Mesendoderm (in vitro differentiated cells): ENCODE measurements at regions not wholly inside any gene's neighbourhood (a gene's known extent, or its start where the extent isn't known, plus 50 kb on each side); places are given as distances from the start of the nearest gene placed in this dataset.
"Not testable (repeated sequence)": the region's sequence is repeated elsewhere in the genome, so short reads cannot be mapped to it uniquely, and the experiment has no call there.

Source experiments
- DNase-seq: peaks from one replicate; pipeline ENCODE4 v3.0.0; 2013
- H2AK5ac ChIP-seq: 2 replicates; pipeline ENCODE4 v1.6.1; 2013; ENCODE audit warnings: low read length, inconsistent platforms
- H2BK120ac ChIP-seq: 2 replicates; pipeline ENCODE4 v1.6.1; 2013; ENCODE audit warnings: low read depth, mild to moderate bottlenecking, low read length, moderate library complexity, mixed read lengths
- H2BK15ac ChIP-seq: replicated peaks from 2 replicates; pipeline ENCODE4 v1.6.1; 2013; ENCODE audit warnings: low read depth, mild to moderate bottlenecking, moderate library complexity
- H2BK5ac ChIP-seq: 2 replicates; pipeline ENCODE4 v1.6.1; 2013; ENCODE audit warnings: low read length, inconsistent platforms
- H3K18ac ChIP-seq: 2 replicates; pipeline ENCODE4 v1.6.1; 2013; ENCODE audit warnings: mild to moderate bottlenecking, low read length, mixed read lengths
- H3K23ac ChIP-seq: one replicate; pipeline ENCODE4 v1.6.1; 2013; ENCODE audit warnings: low read length
- H3K27ac ChIP-seq: 2 replicates; pipeline ENCODE4 v1.5.1; 2013; ENCODE audit warnings: low read depth, mild to moderate bottlenecking, inconsistent platforms, low read length, moderate library complexity
- H3K27me3 ChIP-seq: 2 replicates; pipeline ENCODE4 v1.6.1; 2013; ENCODE audit warnings: low read length, control low read depth, mild to moderate bottlenecking, inconsistent platforms; ENCODE audit not compliant: insufficient read depth, poor library complexity
- H3K36me3 ChIP-seq: 2 replicates; pipeline ENCODE4 v1.6.1; 2013; ENCODE audit warnings: low read length, inconsistent platforms; ENCODE audit not compliant: control insufficient read depth, insufficient read depth
- H3K4ac ChIP-seq: one replicate; pipeline ENCODE4 v1.6.1; 2013; ENCODE audit warnings: low read depth, mild to moderate bottlenecking, low read length, moderate library complexity
- H3K4me1 ChIP-seq: 2 replicates; pipeline ENCODE4 v1.6.1; 2013; ENCODE audit warnings: low read depth, low read length, inconsistent platforms; ENCODE audit not compliant: control insufficient read depth
- H3K4me2 ChIP-seq: 2 replicates; pipeline ENCODE4 v1.6.1; 2013; ENCODE audit warnings: low read length
- H3K4me3 ChIP-seq: 2 replicates; pipeline ENCODE4 v1.5.1; 2013; ENCODE audit warnings: mild to moderate bottlenecking, low read length
- H3K56ac ChIP-seq: one replicate; pipeline ENCODE4 v1.6.1; 2013; ENCODE audit warnings: low read length
- H3K79me1 ChIP-seq: 2 replicates; pipeline ENCODE4 v1.6.1; 2013; ENCODE audit warnings: low read length, inconsistent platforms
- H3K79me2 ChIP-seq: 2 replicates; pipeline ENCODE4 v1.6.1; 2013; ENCODE audit warnings: mild to moderate bottlenecking, low read length; ENCODE audit not compliant: control insufficient read depth, insufficient read depth
- H3K9ac ChIP-seq: 2 replicates; pipeline ENCODE4 v1.6.1; 2013; ENCODE audit warnings: low read length, inconsistent platforms
- H4K5ac ChIP-seq: one replicate; pipeline ENCODE4 v1.6.1; 2013; ENCODE audit warnings: low read length
- H4K8ac ChIP-seq: one replicate; pipeline ENCODE4 v1.6.1; 2013; ENCODE audit warnings: low read depth, mild to moderate bottlenecking, control low read depth, low read length, moderate library complexity
- WGBS: extraction: QIAGEN DNeasy Blood & Tissue Kit; methylation state at CpG from one replicate; pipeline ENCODE4 v1.1.7; 2013; ENCODE audit warnings: low lambda C conversion rate, missing lambda C conversion rate; ENCODE audit not compliant: insufficient coverage; ENCODE audit errors: extremely low coverage; 5-methylcytosine and 5-hydroxymethylcytosine counted together

GRCh38 chr19:21626091-21626490 is 120.7 kb downstream of the ZNF429 start:
- Histone ChIP-seq H3K56ac (no peak overlapping the region), H3K79me1 (no peaks in the 10 kb centered on the region), H4K8ac (no peak overlapping the region), H3K23ac (no peak overlapping the region), H2BK120ac (no peak overlapping the region), H2AK5ac (no peak overlapping the region), H3K4me1 (no peaks in the 10 kb centered on the region), H2BK5ac (no peak overlapping the region), H3K27ac (no peak overlapping the region), H3K36me3 (no peaks in the 10 kb centered on the region), H3K9ac (no peak overlapping the region), H3K79me2 (no peaks in the 10 kb centered on the region), H3K27me3 (no peaks in the 10 kb centered on the region), H4K5ac (no peak overlapping the region), H2BK15ac (no peak overlapping the region), H3K4me3 (no peak overlapping the region), H3K4ac (no peak overlapping the region), H3K18ac (no peak overlapping the region), H3K4me2 (no peak overlapping the region)
- DNase-seq: no peak
- no CpG with 5 or more reads among the region's 1 CpG for WGBS

- H2BK5ac ChIP-seq: no peak overlapping the region
- H3K4me3 ChIP-seq: no peak overlapping the region
- no peak overlapping the region for H3K27ac ChIP-seq
- H3K4me1 ChIP-seq: no peaks in the 10 kb centered on the region
- no peak overlapping the region for H3K4ac ChIP-seq
- H3K4me2 ChIP-seq: no peak overlapping the region
- no peak overlapping the region for H4K8ac ChIP-seq
- H3K79me1 ChIP-seq: no peaks in the 10 kb centered on the region
- H2BK15ac ChIP-seq: no peak overlapping the region
- H3K23ac ChIP-seq: no peak overlapping the region
- H3K79me2 ChIP-seq: no peaks in the 10 kb centered on the region
- H3K18ac ChIP-seq: no peak overlapping the region
- H3K56ac ChIP-seq: no peak overlapping the region
- H2BK120ac ChIP-seq: no peak overlapping the region
- no peak for DNase-seq
- H4K5ac ChIP-seq: no peak overlapping the region
- no peaks in the 10 kb centered on the region for H3K36me3 ChIP-seq
- no peak overlapping the region for H3K9ac ChIP-seq
- WGBS: no CpG with 5 or more reads among the region's 6 CpGs
- no peaks in the 10 kb centered on the region for H3K27me3 ChIP-seq
- H2AK5ac ChIP-seq: no peak overlapping the region
Measured at GRCh38 chr19:21622920-21623319, 117.5 kb downstream of the ZNF429 start.

DNA sequence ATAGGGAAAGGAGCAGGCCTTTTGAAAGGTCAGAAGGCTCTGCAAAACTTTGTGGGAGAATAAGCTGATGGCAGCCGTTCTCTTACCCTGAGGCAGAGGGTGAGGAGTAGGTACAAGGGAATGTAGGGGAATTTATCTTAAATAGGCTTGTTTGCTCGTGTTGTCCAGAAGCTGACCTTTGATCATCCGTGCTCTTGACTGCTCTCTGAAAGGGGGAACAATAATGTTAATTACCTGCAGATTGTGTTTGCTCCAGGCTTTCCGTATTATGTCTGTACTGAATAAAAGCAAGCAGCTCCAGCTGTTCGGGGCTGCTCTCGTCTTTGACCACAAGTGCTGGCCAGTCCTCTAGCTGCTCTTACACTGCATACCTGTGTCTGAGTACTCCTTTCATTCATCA is 116.3 kb downstream of the ZNF429 start:
- H3K4me1 ChIP-seq: no peaks in the 10 kb centered on the region
- no peak overlapping the region for H3K56ac ChIP-seq
- H3K36me3 ChIP-seq: no peaks in the 10 kb centered on the region
- no peak for DNase-seq
- WGBS: no CpG with 5 or more reads among the region's 6 CpGs
- no peaks in the 10 kb centered on the region for H3K79me2 ChIP-seq
- no peak overlapping the region for H3K4ac ChIP-seq
- H3K79me1 ChIP-seq: no peaks in the 10 kb centered on the region
- no peak overlapping the region for H2BK120ac ChIP-seq
- no peak overlapping the region for H3K9ac ChIP-seq
- no peak overlapping the region for H4K5ac ChIP-seq
- H4K8ac ChIP-seq: no peak overlapping the region
- H3K27ac ChIP-seq: no peak overlapping the region
- H2BK5ac ChIP-seq: no peak overlapping the region
- H3K4me3 ChIP-seq: no peak overlapping the region
- no peak overlapping the region for H2AK5ac ChIP-seq
- no peak overlapping the region for H3K4me2 ChIP-seq
- no peak overlapping the region for H3K18ac ChIP-seq
- no peak overlapping the region for H3K23ac ChIP-seq
- H3K27me3 ChIP-seq: no peaks in the 10 kb centered on the region
- H2BK15ac ChIP-seq: no peak overlapping the region

- no peaks in the 10 kb centered on the region for H3K4me1 ChIP-seq
- no peak overlapping the region for H3K23ac ChIP-seq
- no peak for DNase-seq
- H3K18ac ChIP-seq: no peak overlapping the region
- H3K79me1 ChIP-seq: no peaks in the 10 kb centered on the region
- H2BK15ac ChIP-seq: no peak overlapping the region
- H3K4me3 ChIP-seq: no peak overlapping the region
- H3K79me2 ChIP-seq: no peaks in the 10 kb centered on the region
- H4K8ac ChIP-seq: no peak overlapping the region
- no peak overlapping the region for H2BK120ac ChIP-seq
- H3K27ac ChIP-seq: no peak overlapping the region
- H2BK5ac ChIP-seq: no peak overlapping the region
- H3K27me3 ChIP-seq: no peaks in the 10 kb centered on the region
- no peaks in the 10 kb centered on the region for H3K36me3 ChIP-seq
- no peak overlapping the region for H2AK5ac ChIP-seq
- H3K4ac ChIP-seq: no peak overlapping the region
- H3K56ac ChIP-seq: no peak overlapping the region
- WGBS: no CpG with 5 or more reads among the region's 4 CpGs
- H4K5ac ChIP-seq: no peak overlapping the region
- no peak overlapping the region for H3K9ac ChIP-seq
- no peak overlapping the region for H3K4me2 ChIP-seq
Measured at GRCh38 chr19:21617740-21618339, 112.4 kb downstream of the ZNF429 start.

GRCh38 chr19:21614776-21615175 is 109.4 kb downstream of the ZNF429 start:
- H2BK120ac ChIP-seq, H3K79me2 ChIP-seq, H2BK5ac ChIP-seq, H4K8ac ChIP-seq, DNase-seq, H3K79me1 ChIP-seq, H3K4me1 ChIP-seq, H3K56ac ChIP-seq, H3K9ac ChIP-seq, H3K27ac ChIP-seq, H3K36me3 ChIP-seq, H3K4ac ChIP-seq, H3K18ac ChIP-seq, H2BK15ac ChIP-seq, H3K27me3 ChIP-seq, H3K4me2 ChIP-seq, H2AK5ac ChIP-seq, H4K5ac ChIP-seq, H3K4me3 ChIP-seq, H3K23ac ChIP-seq: not testable (repeated sequence)
- WGBS: no CpG with 5 or more reads among the region's 19 CpGs

- not testable (repeated sequence) for H2BK5ac ChIP-seq, H3K4me3 ChIP-seq, H3K23ac ChIP-seq, H3K4me1 ChIP-seq, H3K79me1 ChIP-seq, DNase-seq, H2AK5ac ChIP-seq, H2BK15ac ChIP-seq, H3K27ac ChIP-seq, H3K9ac ChIP-seq, H3K36me3 ChIP-seq, H3K4me2 ChIP-seq, H2BK120ac ChIP-seq, H4K8ac ChIP-seq, H3K18ac ChIP-seq, H3K79me2 ChIP-seq, H3K56ac ChIP-seq, H3K27me3 ChIP-seq, H4K5ac ChIP-seq, H3K4ac ChIP-seq
- WGBS: no CpG with 5 or more reads among the region's 2 CpGs
Measured at GRCh38 chr19:21613201-21613600, 107.8 kb downstream of the ZNF429 start.
